Activated CD4-positive, alpha-beta T cell treated with anti-CD3 and anti-CD28 coated beads, Interleukin-10, Interleukin-2, amounts not matched to agents 100 ng/mL and 50 ng/mL, durations not matched to agents 16 hours and 8 hours (primary cell): ENCODE measurements at regions not wholly inside any gene's neighbourhood (a gene's known extent, or its start where the extent isn't known, plus 50 kb on each side); places are given as distances from the start of the nearest gene placed in this dataset.

Experiments
- DNase-seq: peaks from one replicate; pipeline ENCODE4 v3.0.0-alpha.2; 2020

- no peak for DNase-seq
Measured at GRCh38 chr18:46297124-46297523, 192.9 kb downstream of the HAUS1 start.

- DNase-seq: no peak
Measured at GRCh38 chr18:46297621-46298020, 193.4 kb downstream of the HAUS1 start.

GRCh38 chr18:46298511-46298910, 194.3 kb downstream of the HAUS1 start:
- DNase-seq: no peak

- no peak for DNase-seq
Measured at GRCh38 chr18:46299465-46300008, 195.4 kb downstream of the HAUS1 start.

- no peak for DNase-seq
Measured at GRCh38 chr18:46301081-46301480, 196.9 kb downstream of the HAUS1 start.

- DNase-seq: no peak
Measured at GRCh38 chr18:46301571-46301970, 197.4 kb downstream of the HAUS1 start.

GRCh38 chr18:46302528-46303485, 198.6 kb downstream of the HAUS1 start:
- no peak for DNase-seq

GRCh38 chr18:46310258-46310657, 206.1 kb downstream of the HAUS1 start:
- no peak for DNase-seq

GRCh38 chr18:46310675-46311345, 206.6 kb downstream of the HAUS1 start:
- no peak for DNase-seq

- DNase-seq: no peak
Measured at GRCh38 chr18:46311491-46311890, 207.3 kb downstream of the HAUS1 start.

GRCh38 chr18:46312221-46312620, 208.0 kb downstream of the HAUS1 start:
- DNase-seq: no peak

GRCh38 chr18:46313521-46313920, 209.3 kb downstream of the HAUS1 start:
- DNase-seq: no peak

- DNase-seq: no peak
Measured at GRCh38 chr18:46314011-46314410, 209.8 kb downstream of the HAUS1 start.

GRCh38 chr18:46315161-46315560, 211.0 kb downstream of the HAUS1 start:
- DNase-seq: no peak

- no peak for DNase-seq
Measured at GRCh38 chr18:46318356-46318755, 214.2 kb downstream of the HAUS1 start.

- no peak for DNase-seq
Measured at GRCh38 chr18:46319783-46320182, 215.6 kb downstream of the HAUS1 start.

GRCh38 chr18:46320297-46320696, 216.1 kb downstream of the HAUS1 start:
- no peak for DNase-seq

GRCh38 chr18:46320928-46321711, 216.9 kb downstream of the HAUS1 start:
- DNase-seq: no peak

- no peak for DNase-seq
Measured at GRCh38 chr18:46321955-46322354, 217.8 kb downstream of the HAUS1 start.

- DNase-seq: no peak
Measured at GRCh38 chr18:46322411-46322891, 218.3 kb downstream of the HAUS1 start.

- DNase-seq: no peak
Measured at GRCh38 chr18:46322941-46323340, 218.8 kb downstream of the HAUS1 start.

- DNase-seq: peak; percentile 21
Measured at GRCh38 chr18:46324087-46324955, 220.1 kb downstream of the HAUS1 start.
